HG03575 (cell line): ENCODE measurements at regions not wholly inside any gene's neighbourhood (a gene's known extent, or its start where the extent isn't known, plus 50 kb on each side); places are given as distances from the start of the nearest gene placed in this dataset.

Experiments used
- ATAC-seq: cut with Tn5 transposase; IDR thresholded peaks from one replicate; pipeline ENCODE4 v1.9.1; 2021; ENCODE audit not compliant: unreplicated experiment, insufficient number of reproducible peaks, low FRiP score; ENCODE audit errors: extremely low read depth

DNA sequence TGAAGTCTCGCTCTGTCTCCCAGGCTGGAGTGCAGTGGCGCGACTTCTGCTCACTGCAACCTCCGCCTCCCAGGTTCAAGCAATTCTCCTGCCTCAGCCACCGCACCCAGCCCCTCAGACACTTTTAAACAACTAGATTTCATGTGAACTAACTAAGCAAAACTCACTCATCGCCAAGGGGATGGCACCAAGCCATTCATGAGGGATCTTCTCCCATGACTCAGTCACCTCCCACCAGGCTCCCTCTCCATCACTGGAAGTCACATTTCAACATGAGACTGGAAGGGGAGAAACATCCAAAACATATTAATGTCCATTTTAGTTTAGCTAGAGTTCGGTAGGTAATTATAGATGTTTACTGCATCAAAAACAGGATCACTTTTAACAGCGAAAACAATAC is 95.9 kb upstream of the PRL start:
- no peak for ATAC-seq

DNA sequence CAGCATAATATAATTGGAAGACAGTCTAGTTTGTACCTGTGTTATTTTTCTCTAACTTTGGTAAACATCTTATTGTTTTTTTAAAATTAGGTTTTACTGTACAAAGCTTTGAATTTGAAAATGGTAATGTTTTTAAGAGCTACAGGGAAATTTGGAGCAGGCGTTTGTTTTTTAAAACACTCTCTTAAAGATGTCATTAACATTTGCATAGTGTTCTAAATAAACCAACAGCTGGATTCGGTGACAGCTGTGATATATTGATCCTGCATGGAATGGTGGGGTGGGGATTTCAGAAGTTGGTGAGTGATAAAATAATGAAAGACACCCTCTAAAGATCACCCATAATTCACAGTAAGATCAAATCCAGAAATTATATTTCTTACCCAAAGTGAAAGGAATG is 97.9 kb upstream of the PRL start:
- ATAC-seq: no peak

DNA sequence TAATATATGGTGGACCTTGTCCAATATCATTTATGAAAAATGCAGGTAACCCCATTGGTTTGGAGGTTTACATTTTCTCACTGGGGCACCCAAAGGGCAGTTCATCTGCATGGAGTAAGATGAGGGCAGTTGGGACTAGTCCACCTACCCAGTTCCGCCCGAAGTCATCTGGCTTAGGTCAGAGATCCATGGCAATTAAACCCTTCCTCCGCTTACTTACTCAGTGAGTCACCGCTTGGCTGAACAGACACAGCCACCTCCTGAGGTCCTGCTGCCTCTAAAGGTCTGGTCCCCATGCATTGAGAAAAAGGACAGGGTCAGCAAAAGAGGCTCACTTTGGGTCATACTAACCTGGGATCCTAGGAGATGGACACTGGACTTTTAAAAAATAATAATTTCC is 102.9 kb upstream of the PRL start:
- no peak for ATAC-seq

DNA sequence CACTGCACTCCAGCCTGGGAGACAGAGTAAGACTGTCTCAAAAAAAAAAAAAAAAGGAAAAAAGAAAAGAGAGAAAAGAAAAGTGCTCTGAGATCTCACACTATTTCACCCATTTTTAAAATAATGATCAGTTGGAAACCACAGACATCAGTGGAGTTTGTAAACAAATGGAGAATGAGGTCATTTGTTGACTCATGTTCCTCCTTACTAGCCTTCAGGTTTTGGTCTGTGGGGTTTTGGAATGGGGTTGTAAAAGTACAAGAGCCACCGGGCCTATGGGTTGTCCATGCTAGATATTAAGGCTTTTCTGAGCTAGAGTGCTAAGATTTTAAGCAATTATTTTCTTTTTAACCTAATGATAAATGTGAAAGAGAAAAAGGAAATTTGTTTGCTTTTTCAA is 104.4 kb upstream of the PRL start:
- no peak for ATAC-seq

DNA sequence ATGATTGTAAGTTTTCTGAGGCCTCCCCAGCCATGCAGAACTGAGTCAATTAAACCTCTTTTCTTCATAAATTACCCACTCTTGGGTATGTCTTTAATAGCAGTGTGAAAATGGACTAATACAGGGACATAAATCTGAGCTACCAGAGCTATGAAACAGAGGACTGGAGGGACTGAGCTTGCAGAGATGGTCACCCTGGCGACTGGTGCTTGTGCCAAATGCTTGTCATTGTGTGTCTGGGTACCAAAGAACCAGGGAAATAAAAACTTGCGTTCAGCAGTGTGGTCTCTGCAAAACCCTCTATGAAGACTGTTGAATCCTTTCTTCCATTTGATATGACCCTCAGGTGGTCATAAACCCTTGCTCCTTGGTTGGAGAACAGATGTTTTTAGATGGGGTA is 105.1 kb upstream of the PRL start:
- ATAC-seq: no peak

DNA sequence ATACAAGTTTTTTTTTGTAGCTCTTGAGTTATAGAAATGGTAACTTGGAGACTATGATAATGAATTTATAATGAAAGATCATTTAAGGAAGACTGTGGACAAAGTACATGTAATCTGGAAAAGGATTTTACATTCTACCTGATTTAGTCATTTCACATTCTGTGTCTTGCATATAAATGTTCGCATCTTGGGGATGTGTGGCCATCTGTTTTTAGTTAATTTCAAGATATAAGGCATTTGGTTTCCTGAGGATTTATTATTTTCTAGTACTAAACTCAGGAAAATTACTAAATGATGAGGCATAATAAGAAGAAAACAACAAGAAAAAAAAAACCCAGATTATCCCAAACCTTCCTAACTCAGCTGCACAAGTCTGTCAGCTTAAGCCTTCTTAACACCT is 112.7 kb upstream of the PRL start:
- no peak for ATAC-seq

DNA sequence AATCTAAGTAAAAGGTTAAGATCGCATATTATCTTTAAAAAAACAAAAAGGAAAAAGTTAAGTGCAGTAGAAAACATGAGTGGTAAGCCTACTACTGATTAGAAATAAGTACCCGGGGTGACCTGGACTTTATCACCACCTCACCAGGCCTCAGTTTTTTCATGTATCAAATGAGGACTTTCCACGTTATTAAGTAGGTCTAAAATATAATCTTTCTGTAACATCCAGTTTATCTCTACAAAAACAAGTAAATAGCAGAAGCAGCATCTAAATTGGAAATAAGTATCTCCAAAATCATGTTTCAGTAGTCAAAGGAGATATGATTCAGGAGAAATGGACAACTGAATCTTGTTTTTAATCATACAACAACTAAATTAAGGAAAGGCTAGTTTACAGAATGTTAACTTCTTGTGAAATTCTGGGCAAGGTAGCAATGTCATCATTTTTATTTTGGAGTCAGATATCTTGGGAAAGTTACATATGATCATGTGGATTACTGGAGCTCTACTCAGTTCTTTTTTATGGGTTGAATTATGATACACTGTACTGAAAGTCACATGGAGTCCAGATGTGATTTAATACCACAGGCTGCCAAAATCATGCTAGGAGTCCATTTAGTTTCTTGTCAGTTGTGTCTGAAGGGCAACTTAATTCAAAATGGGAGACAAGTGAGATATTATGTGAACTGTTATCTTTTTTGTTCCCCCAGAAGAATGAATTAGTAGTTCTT is 114.7 kb upstream of the PRL start:
- no peak for ATAC-seq

DNA sequence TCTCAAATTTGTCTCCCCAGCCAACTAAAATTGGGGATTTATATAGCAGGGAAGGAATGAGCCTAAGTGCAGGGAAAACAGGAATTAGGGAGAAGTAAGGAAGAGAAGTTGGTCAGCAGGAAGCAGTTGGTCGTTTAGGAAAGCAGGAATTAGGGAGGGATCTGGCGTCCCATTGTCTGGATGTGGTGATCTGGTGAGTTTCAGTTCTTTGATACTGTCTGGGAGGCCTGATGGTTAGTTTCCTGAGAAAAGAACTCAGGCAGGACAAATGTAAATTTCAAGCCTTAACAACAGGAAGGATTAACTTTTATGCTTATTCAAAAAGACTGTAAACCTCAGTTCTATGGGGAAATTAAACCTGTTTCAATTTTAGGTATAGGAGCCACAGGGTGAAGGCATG is 116.2 kb upstream of the PRL start:
- no peak for ATAC-seq

DNA sequence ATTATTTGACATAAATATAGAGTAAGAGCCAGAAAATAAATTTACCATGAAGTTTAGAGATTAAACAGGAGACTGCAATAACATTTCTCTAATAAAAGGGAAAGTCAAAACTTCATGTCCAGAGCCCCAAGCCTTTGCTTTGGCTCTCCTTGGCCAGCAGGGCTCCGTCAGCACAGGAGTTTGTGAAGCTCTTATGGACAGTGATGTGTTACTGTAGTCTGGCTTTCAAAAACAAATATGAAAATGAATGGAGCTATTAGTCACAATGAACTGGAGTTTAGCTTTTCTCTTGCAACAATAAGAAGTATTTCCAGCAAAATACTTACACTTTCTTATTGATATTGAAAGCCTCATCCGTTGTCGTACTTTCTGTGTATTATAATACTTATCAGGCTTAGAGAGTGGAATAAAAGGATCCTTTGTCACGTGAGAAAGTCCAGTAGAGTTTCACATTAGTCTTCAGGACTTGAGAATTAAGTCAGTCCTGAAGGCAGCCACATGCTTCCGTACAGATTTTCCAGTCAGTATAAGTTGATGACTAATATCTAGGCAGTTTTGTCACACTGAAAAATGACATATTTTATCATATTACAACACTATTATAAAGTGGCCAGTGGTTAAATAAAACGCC is 117.0 kb upstream of the PRL start:
- no peak for ATAC-seq

DNA sequence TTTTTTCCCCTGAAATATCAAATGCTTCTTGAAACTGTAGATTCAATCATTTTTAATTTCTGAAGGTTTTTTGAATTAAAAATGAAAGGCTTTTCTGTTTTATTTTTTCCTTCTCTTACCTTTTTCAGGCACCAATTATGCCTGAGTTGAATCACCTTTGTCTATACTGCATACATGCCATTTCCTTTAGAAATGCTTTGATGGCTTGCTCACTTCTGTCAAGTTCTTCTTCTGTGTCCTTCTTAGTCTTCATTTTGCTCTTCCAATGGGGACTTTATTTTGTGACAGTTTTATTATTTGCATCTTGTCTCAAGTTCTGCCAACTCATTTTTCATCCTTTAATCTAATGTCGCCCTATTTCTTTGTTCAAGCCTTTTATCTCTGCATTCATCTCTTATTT is 121.9 kb upstream of the PRL start:
- no peak for ATAC-seq

DNA sequence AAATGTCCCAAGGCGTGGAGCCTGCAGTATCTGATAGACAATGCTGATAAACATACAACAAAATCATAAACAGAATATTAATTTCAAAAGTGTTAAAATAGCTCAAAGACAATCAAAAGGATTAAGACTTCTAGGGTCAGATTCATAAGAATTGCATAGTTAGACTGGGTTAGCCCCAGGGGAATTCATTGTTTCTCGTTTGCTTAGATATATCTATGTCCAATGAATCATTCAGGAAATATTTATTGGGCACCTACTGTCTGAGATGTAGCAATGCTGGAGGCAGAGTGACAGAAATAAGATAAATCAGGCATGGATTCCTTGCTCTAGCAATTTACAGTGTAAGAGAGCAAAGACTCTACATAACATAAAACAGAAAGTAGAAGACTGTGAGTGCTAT is 124.4 kb upstream of the PRL start:
- ATAC-seq: no peak

DNA sequence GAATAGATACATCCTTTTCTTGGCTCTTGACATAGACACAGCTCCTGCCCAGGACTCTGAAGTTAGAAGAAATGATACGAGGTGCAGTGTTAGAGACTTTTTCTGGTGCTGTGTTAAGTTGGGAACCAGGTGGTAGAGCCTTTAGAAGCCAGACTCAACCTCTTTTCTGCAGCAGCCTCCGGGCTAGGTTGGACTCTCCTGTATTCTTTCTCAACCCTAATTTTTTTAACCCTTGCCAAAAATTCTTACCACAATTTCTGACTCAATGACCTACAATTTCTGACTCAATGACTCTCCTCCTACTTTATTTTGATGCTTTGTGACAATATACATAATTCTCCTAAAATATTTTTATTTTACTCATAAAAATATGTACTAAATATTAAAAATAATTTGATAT is 127.4 kb upstream of the PRL start:
- no peak for ATAC-seq

DNA sequence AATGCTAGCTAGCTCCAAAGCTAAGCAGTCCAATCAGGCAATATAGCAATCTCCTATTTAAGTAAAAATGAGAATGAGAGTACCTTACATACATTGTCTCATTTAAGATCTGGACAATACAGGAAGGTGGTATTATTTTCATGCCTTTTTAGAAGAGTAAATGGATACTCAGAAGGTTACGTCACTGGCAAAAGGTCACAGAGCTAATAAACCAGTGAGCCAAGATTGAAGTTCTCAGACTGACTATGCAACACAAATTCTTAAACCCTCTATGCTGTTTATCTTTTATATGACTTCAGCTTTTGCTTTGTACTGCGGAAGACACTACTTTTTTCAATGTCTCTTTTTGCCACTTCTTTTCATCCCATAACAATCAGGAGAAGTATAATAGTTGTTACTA is 135.2 kb upstream of the PRL start:
- no peak for ATAC-seq

DNA sequence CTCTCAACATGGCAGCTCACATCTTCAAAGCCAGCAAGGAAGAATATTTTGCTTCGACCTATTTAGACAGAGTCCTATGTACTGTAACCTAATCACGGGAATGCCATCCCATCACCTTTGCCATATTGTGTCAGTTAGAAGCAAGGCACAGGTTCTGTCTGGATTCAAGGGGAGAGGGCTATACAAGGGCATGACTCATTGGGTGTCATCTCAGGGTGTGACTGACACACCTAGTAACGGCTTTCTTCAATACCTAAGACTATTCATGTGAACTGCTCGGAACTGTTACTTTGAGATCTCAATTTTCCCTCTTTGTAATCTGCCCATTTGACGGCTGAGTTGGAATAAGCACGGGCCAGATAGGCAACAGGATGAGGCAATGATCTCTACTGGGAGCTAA is 135.6 kb upstream of the HDGFL1 start:
- no peak for ATAC-seq

DNA sequence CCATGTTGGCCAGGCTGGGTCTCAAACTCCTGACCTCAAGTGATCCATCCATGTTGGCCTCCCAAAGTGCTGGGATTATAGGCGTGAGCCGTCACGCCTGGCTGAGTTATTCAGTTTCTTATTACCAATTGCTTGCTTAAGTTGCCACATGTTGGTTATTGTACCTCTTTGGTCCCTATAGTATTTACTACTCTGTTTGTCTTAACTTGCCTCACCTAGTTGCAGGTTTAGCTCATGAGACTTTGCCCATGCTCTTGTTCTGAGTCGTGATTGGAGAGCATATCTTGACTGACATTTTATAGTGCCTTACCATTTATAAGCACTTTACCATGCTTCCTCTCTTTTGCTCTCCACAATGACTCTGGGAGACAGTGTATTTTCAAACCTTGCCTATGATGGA is 134.2 kb upstream of the HDGFL1 start:
- ATAC-seq: no peak

DNA sequence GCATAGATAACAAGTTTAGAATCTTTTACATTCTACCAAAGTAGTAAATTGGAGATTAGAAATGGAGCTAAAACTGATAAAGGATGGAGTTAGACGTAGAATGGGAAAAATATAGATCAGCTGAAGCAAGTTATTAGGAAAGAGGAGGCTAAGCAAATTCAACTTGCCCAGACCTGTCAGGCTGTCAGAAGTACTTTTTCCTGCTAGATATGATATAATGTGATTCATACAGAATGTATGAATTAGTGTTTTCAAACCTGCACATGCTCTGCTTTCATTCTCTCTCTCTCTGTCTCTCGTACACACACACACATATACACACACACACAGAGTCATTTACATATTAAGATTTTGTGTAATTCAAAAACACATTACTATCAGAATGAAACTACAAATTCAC is 133.2 kb upstream of the HDGFL1 start:
- no peak for ATAC-seq

DNA sequence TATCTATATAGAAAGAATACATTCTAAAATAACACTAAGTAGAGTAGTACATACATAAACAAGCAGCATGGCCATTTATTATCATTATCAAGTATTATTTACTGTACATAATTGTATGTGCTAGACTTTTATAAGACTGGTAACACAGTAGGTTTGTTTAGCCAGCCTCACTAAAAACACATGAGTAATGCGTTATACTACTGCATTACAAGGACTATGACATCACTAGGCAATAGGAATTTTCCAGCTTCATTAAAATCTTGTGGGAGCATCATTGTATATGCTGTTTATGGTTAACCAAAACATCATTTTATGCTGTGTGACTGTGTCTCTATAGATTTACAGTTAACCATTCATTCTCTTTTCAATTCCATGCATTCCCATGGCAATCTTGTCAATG is 131.7 kb upstream of the HDGFL1 start:
- no peak for ATAC-seq

DNA sequence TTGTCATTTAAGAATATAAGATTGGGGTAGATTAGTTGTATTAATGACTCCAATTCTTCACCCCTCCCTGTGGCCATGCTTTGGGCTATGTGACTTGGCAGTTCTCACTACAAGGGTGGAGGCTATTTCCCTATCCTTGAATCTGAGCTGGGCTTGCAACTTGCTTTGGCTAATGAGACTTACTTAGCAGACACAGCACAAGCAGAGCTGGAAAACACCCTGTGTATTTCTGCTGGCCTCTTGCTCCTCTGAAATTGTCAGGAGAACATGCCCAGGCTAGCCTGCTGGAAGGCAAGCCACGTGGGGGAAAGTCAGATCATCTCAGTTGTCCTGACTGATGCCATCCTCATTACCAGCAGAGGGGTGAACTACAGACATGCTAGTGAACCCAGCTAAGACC is 126.5 kb upstream of the HDGFL1 start:
- ATAC-seq: no peak

DNA sequence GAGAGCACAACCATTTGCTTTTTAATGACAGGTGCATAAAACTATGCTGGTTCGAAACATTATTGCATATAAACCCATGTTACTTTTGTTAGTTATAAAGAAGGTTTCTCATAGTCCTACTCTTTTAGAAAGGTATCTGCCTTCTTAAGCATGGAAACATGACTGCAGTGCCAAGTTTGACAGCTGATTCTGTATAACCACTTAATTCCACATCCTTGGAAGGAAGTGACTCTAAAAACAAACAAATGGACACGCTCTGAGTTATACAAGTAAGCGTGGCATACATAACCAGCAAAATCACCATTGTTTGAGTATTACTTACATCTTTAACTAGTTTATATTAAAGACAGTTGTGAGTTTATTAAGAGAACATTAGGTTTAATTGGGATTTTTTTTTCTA is 125.0 kb upstream of the HDGFL1 start:
- ATAC-seq: no peak

DNA sequence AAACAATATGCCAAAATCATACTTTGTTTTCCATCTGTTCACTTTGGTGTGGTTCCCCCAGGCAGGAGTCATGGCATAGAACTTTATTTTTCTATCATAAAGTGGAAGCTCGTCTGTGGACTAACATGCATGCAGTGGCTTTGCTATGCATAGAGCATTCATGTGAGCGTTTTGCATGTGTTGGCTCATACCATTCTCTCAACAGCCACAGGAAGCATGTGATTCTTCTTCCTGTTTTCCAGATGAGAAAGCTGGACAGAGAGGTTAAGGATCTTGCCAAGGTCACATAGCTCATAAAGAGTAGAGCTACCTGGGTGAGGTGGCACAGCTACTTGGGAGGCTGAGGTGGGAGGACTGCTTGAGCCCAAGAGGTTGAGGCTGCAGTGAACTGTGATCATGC is 123.4 kb upstream of the HDGFL1 start:
- no peak for ATAC-seq
